Stimulated activated CD8-positive, alpha-beta memory T cell treated with anti-CD3 and anti-CD28 coated beads, Interleukin-7, amount 100 ng/mL, for 4 hours (primary cell): ENCODE measurements at regions not wholly inside any gene's neighbourhood (a gene's known extent, or its start where the extent isn't known, plus 50 kb on each side); places are given as distances from the start of the nearest gene placed in this dataset.

Source experiments
- DNase-seq, 2 donors: peaks; one replicate each; pipeline ENCODE4 v3.0.0-alpha.2; 2020; ENCODE audit warnings: low read depth in 2 of 2

DNA sequence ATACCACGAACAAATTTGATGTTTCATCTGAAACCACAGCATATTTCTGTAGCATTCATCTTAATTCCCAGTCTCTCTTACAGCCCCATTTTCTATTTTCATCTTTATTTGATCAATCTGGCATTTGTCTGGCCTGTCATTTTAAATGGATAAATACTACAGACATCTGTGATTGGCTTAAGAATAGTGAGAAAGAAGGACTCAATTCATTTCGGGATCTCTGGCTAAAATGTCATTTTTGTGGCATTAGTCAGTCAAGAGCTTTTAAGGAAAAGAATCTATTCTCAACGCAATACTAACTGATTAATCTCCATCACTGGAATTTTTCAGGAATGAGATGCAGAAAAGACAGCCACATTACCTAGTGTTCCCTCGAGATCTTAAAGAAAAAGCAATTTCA is 585.9 kb downstream of the IRS1 start:
- DNase-seq: no peak

DNA sequence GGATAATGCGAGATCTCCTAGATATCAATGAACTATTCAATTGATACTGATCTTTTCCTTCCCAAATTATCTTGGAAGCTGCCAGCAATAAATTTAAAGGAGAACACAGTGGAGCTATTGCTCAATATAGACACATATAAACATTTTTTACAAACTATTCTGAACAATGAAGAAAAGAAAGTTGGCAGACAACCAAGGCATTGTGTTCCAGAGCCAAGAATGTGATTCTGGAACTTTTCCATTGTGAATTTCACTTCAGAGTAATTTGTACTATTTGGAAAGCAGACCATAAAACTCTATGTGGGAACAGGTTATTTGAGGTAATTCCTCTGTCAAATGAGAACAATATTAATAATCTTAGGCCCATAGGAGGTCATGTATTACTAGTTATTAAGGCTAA is 588.2 kb downstream of the IRS1 start:
- no peak for DNase-seq

GRCh38 chr2:226208726-226209125 is 590.9 kb downstream of the IRS1 start:
- DNase-seq: no peak

DNA sequence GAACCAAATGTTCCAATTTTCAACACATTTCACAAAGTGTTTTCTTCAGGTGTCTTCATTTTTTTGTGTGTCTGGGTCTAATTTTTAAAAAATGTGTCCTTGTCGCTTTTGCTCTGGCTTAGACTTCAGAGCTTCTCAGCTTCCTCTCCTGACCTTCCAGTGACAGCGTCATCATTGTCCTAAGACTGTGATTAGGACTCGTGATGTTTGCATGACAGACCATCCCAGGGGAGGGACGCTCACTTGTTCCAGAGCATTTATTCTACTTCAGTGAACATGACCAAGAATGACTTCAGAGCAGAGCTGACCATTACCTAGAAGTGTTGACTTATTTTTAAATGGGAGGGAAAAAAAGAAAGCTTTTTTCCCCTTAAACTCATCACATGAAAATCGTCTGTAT is 591.9 kb downstream of the IRS1 start:
- DNase-seq: no peak

DNA sequence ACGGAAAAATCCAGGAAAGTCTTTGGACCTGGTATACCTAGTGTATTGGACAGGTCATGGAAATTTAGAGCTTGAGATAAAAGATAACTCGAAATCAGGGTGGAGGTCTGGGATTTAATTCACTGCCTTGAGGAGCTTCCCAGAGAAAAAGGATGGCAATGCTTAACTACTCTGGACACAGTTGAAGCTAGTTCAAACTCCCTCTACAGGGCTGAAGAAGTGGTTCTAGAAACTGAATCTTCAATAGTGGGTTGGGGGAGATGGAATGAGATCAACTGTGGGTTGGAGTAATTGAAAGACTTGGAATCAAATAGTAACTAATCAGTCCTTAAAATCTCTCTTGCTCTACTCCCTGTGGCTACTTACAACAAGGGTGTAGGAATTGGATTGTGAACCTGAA is 600.1 kb downstream of the IRS1 start:
- DNase-seq: no peak

DNA sequence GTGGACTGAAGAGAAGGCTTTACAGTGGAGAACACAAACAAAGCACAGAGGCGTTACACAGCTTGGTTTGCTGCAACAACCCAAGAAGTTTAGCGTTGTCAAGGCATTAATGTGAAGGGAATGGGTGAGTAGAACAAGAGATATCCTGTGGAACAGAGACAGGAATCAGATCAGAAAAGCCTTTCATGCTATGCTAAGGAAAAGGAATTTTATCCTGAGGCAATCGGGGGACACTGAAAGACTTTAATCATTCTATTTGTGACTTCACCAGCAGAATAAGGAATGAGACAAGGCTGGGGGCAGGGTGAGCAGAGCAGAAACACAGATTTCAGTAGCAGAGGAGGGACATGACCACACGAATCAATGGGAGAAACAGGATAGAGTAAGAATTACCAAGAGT is 600.7 kb downstream of the IRS1 start:
- DNase-seq: no peak

- no peak for DNase-seq
These were observed 609.0 kb downstream of the IRS1 start for GRCh38 chr2:226190479-226191252.

DNA sequence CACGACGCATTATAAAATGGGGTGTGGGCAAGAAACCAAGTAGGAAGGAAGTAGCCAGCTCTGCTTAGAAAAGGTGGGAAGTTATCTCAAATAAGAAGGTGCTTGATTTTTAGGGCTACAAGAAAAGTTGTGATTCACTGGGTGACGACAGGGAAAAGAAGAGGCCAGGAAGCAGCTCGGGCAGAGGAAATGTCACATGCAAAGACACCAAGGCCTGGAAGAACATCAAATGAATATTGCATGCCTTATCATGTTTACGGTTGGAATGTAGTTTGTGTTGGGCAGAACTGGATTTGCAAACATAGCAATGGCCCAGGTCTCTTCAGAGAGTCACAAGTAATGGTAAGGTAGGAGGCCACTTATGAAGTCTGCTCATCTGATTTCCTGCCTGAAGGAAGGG is 610.6 kb downstream of the IRS1 start:
- no peak for DNase-seq

DNA sequence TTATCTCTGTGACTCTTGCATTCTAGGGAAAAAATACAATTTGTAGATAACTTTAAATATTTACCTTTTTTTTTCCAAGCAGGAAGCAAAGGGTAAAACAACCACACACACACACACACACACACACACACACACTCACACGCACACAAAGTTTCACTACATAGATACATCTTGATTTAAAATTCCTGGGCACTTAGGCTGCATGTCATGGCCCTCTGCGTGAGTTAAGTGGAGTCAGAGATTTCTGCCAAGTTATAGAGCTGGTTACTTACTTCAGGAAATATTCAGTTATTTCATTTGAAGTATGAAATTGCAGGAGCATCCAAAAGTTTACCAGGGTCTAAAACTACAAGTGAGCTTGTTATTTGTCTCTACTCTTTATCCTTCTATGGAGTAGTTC is 612.0 kb downstream of the IRS1 start:
- no peak for DNase-seq

DNA sequence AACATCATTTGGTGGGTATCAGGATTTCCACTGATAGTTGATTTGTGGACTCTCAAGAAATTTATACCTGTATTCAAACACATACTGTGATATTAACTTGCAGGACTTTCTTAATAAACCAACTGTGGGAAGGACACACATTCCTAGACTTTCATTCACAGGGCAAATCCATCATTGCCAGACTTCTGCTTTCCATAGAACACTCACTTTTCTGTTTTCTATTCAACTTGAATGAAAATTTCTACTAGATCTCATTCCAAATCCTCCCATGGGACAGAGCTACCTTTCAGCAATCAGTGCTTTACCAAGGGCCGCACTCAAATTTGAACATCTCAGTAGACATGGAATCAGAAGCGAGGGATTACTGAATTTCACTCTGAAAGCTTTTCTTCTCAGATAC is 612.5 kb downstream of the IRS1 start:
- no peak for DNase-seq

DNA sequence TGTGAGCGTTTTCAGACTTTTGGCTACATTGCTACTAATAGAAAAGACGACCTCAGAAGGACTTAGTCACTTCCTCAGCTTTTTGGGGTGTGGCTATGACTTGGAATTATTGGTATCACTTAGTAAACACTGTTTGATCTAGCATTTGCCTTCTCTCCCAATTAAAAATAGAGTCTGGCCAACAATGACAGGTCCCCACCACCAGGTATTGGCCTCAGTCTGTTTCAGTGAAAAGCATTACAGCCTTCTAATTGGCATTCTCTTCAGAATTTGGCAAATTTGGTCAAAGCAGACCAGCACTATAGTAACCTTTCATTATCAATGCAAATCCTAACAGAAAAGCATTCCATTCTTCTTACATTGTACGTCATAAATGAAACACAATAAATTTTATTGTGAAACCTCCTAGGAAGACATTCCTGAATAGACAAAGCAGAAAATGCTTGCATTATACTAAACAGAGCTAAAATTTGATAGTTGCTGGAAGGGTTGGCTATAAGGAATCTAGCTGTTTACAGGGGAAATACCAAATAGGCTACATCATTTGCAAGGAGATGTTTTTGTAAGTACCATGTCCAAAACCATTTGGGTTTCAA is 613.9 kb downstream of the IRS1 start:
- DNase-seq: no peak

DNA sequence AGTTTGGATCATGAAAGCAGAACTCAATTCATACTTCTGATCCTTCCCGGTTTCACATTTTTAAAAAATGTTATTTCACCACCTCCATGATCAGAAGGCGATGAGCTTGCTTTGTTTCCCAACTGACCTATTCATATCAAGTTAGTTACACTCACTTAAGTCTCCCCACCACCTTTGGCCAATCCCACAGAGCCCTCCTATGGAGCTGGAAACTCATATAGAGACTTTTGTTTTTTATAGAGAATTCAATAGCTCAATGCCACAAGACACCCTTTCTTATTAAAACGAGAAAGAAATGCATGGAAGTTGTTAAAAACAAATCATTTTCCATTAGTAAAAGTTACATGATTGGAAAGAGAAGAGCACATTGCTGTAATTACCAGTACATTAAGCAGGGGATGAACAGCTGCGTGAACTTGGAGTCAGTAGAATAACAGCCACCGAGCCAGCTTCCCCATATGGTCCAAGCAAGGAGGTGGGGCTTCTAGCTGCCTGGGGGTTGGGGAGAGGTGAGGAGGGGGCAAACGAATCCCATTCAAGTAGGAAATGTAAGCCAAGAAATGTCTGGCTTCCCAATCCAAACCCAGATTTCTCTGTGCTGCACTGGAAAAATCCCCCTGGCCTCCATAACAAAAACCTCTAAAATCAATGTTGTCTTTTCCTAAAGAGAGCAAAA is 614.5 kb downstream of the IRS1 start:
- DNase-seq: no peak

DNA sequence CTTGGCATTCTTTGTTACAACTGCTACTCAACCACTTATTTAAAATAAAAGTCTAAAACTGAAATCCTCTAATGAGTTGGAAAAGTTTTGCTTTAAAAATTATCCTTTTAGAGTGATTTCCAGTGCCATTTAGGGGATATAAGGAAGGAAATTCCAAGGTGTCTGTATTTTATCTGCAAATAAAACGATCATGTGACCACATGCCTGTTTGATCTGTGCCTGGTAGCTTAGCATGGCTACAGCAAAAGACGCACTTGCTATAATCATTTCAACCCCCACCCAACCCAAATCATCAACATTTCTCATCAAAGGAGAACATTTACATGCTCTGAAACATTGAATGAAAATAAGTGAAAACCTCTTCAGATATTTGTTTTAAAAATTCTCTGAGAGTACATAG is 615.1 kb downstream of the IRS1 start:
- no peak for DNase-seq

DNA sequence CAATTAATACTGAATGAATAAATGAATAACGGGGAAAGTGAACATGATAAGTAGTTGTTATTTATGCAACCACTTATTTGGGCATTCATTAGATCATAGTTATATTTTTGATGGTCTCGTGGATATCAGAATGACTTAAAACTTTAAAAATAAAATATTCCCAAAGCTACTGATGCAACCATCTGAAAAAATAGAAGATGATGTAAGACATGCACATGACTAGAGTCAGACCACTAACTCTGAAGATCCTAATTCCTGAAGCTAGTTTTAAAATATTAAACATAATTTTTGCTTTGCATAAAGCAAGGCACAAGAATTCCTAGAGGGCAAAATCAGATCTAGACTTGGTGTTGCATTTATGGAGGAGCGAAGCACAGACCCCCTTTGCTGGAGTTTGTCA is 616.1 kb downstream of the IRS1 start:
- DNase-seq: no peak

- DNase-seq: no peak
These were observed 616.6 kb downstream of the IRS1 start for GRCh38 chr2:226183033-226183432.

- no peak for DNase-seq
These were observed 617.7 kb downstream of the IRS1 start for GRCh38 chr2:226181909-226182308.

- no peak for DNase-seq
These were observed 619.2 kb downstream of the IRS1 start for GRCh38 chr2:226180281-226180884.

- no peak for DNase-seq
These were observed 620.6 kb downstream of the IRS1 start for GRCh38 chr2:226179010-226179409.

DNA sequence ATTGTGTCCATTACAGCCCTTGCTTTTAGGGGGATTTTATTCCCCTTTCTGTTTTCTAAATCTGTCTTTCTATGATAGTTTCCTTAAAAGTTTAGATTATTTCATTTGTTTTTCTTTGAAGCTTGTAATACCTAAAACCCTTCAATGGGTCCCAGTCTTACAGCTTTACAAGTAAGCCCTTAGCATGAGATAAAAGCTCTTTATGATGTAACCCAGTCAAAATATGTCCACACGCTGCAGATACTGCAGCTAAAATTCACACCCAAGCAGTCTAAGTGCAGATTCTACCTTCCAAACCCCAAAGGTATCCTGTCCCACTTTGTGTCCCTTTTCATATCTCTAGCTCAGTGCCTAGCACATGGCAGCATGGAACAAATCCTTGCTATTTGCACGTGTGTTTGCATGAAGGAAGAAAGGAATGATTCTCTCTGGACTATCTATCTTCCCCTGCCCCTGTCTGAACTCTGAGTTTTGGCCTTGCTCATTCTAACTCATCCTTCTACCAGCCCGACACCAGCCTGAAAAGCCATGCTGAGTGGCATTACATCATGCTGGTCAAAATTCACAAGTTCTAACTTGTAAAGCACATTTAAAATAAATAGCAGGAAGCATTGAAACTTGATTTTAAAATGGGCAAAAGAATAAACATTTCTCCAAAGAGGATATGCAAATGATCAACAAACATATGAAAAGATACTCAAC is 623.2 kb downstream of the IRS1 start:
- DNase-seq: no peak

DNA sequence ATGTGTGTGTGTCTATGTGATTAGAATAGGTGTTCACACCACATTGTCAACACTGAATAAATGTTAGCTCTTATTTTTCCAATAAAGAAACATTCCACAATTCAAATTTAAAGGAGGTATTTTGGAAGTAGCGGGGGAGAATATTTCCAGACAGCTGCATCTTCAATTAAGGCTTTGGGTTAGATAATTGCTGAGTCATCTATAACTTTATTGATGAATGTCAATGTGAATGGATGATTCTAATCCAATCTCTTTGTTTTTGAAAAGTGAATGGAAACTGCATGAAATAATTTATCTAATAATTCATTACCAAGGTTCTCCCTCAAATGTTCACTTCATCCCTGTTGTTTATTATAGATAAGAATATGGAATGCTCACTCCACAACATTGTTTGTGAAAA is 625.2 kb downstream of the IRS1 start:
- DNase-seq: no peak

DNA sequence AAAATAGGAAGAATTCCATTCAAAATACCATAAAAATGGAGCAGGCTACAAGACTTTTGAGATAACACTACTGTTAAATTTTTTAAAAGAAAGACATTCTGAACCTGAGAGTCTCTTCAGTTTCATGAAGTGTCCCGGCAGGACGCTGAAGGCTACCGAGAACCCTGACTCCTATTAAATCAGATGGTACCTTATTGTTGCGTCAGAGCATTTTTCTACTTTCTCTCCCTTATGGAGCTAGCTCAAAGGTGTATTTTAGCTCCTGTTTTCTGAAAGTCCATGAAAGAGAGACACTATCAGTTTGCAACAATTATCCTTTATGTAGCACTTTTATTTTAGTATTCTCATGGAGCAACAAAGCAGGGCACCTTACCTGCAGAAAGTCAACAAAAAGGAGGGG is 626.7 kb downstream of the IRS1 start:
- DNase-seq: no peak

DNA sequence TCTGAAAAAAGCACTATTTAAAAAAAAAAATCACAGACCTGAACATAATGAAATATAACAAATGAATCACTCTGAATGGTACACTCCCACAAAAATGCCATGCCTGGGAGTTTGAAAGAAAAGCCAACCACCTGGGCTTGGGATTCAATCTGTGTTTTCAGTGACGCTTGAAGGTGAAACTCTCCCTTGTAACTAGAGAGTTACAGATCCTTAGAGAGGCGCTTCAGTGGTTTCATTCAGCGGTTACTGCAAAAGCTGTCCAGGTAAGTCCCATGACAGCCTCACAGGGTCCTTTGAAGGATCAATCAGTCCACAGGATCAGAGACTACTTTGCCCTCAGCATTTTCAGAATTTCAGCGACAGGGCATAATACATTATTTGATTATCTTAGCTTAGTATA is 627.3 kb downstream of the IRS1 start:
- no peak for DNase-seq
